ENCODE measurements at regions not wholly inside any gene's neighbourhood (a gene's known extent, or its start where the extent isn't known, plus 50 kb on each side); places are given as distances from the start of the nearest gene placed in this dataset.

DNA sequence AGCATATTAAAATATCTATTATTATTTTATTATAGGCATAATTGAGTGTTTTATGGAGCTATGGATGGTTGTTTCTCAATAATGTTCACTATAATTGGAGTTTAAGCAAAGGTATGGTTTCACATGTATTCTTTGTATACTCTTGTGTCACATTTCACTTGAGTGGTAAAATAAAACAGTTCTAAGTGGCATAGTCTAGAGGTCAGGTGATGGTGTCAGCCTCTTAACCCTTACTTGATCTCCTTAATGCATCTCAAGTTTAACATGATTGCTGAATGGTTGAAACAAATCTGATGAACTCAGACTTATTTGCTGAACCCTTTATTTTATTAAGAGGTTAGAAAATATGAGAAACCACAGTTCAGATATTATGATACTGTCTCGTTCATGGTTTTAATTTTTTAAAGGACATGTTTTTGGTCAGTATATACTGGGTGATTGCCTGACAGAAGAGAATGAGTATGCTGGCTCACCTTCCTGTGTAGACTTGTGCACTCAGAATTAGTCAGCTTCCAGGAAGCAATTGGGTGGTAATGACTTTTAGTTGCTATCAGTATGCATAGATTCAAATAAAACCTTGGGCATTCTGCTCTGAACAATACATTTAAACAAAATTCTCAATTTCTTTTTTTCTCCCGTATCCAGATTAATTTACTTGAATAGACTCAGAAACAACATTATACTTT, 464.6 kb downstream of the PCNX1 start:
- TF ChIP-seq, protein P1, sequence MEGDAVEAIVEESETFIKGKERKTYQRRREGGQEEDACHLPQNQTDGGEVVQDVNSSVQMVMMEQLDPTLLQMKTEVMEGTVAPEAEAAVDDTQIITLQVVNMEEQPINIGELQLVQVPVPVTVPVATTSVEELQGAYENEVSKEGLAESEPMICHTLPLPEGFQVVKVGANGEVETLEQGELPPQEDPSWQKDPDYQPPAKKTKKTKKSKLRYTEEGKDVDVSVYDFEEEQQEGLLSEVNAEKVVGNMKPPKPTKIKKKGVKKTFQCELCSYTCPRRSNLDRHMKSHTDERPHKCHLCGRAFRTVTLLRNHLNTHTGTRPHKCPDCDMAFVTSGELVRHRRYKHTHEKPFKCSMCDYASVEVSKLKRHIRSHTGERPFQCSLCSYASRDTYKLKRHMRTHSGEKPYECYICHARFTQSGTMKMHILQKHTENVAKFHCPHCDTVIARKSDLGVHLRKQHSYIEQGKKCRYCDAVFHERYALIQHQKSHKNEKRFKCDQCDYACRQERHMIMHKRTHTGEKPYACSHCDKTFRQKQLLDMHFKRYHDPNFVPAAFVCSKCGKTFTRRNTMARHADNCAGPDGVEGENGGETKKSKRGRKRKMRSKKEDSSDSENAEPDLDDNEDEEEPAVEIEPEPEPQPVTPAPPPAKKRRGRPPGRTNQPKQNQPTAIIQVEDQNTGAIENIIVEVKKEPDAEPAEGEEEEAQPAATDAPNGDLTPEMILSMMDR (conservative IDR thresholded peaks at IDR 0.05; ENCODE audit: low read length): no peak
- TF ChIP-seq EZH2phosphoT487 (IDR thresholded peaks at IDR 0.05; ENCODE audit: borderline replicate concordance): no peak

Measured in Loucy (cell line).